ENCODE measurements at regions not wholly inside any gene's neighbourhood (a gene's known extent, or its start where the extent isn't known, plus 50 kb on each side); places are given as distances from the start of the nearest gene placed in this dataset.

GRCh38 chr11:32273931-32274330, 161.4 kb downstream of the WT1 start:
- DNase-seq: no peak

GRCh38 chr11:32279672-32280071, 155.7 kb downstream of the WT1 start:
- DNase-seq: no peak

- DNase-seq: no peak
Observed at GRCh38 chr11:32280339-32280738, 155.0 kb downstream of the WT1 start.

- DNase-seq: no peak
Observed at GRCh38 chr11:32288276-32288675, 147.1 kb downstream of the WT1 start.

GRCh38 chr11:32289701-32290100, 145.6 kb downstream of the WT1 start:
- no peak for DNase-seq

GRCh38 chr11:32290783-32291182, 144.6 kb downstream of the WT1 start:
- no peak for DNase-seq

- no peak for DNase-seq
Observed at GRCh38 chr11:32297611-32298011, 137.7 kb downstream of the WT1 start.

- no peak for DNase-seq
Observed at GRCh38 chr11:32302826-32303225, 132.5 kb downstream of the WT1 start.

GRCh38 chr11:32304521-32304920, 130.8 kb downstream of the WT1 start:
- DNase-seq: no peak

- no peak for DNase-seq
Observed at GRCh38 chr11:32305460-32305859, 129.9 kb downstream of the WT1 start.

GRCh38 chr11:32307471-32307870, 127.9 kb downstream of the WT1 start:
- no peak for DNase-seq

- no peak for DNase-seq
Observed at GRCh38 chr11:32307913-32308312, 127.4 kb downstream of the WT1 start.

- DNase-seq: no peak
Observed at GRCh38 chr11:32309530-32310213, 125.7 kb downstream of the WT1 start.

GRCh38 chr11:32310214-32310601, 125.1 kb downstream of the WT1 start:
- no peak for DNase-seq

- no peak for DNase-seq
Observed at GRCh38 chr11:32311346-32312065, 123.8 kb downstream of the WT1 start.

- DNase-seq: no peak
Observed at GRCh38 chr11:32312206-32312817, 123.0 kb downstream of the WT1 start.

- no peak for DNase-seq
Observed at GRCh38 chr11:32312865-32313403, 122.4 kb downstream of the WT1 start.

GRCh38 chr11:32313477-32313876, 121.9 kb downstream of the WT1 start:
- DNase-seq: no peak

GRCh38 chr11:32315121-32315520, 120.2 kb downstream of the WT1 start:
- no peak for DNase-seq

GRCh38 chr11:32316232-32316631, 119.1 kb downstream of the WT1 start:
- DNase-seq: no peak

GRCh38 chr11:32316858-32317642, 118.3 kb downstream of the WT1 start:
- DNase-seq: no peak

GRCh38 chr11:32317643-32318042, 117.7 kb downstream of the WT1 start:
- no peak for DNase-seq
